WTC11 (cell line): ENCODE measurements at regions not wholly inside any gene's neighbourhood (a gene's known extent, or its start where the extent isn't known, plus 50 kb on each side); places are given as distances from the start of the nearest gene placed in this dataset.

Experiments used
- ATAC-seq: fragments of 200-7000 bp; cut with Tn5 transposase; 2 replicates; pipeline ENCODE4 v1.10.0; 2021; ENCODE audit warnings: mild to moderate bottlenecking, moderate library complexity
- CTCF ChIA-PET: fragments of 300-600 bp; sonication (Branson Sonifier 250); formaldehyde crosslinking; loops from one replicate; lab custom pipeline; 2021; ENCODE audit warnings: antibody characterized with exemption; lab: Charles Lee
- POLR2A ChIA-PET: fragments of 350-600 bp; sonication (Branson Sonifier 250); formaldehyde crosslinking; loops from one replicate; lab custom pipeline; 2021; ENCODE audit warnings: antibody characterized with exemption; lab: Charles Lee
- DNase-seq: peaks from one replicate; pipeline ENCODE4 v3.0.0; 2021; ENCODE audit warnings: low spot score
- H3K27ac Mint-ChIP-seq: 2 replicates; pipeline ENCODE4 v1.8.0; 2021; ENCODE audit warnings: mixed read lengths
- H3K27me3 Mint-ChIP-seq: 2 replicates; pipeline ENCODE4 v1.8.0; 2021; ENCODE audit warnings: low read depth, mild to moderate bottlenecking, moderate library complexity, mixed read lengths
- H3K36me3 Mint-ChIP-seq: 2 replicates; pipeline ENCODE4 v1.8.0; 2021; ENCODE audit warnings: mixed read lengths
- H3K4me1 Mint-ChIP-seq: 2 replicates; pipeline ENCODE4 v1.8.0; 2022; ENCODE audit warnings: mixed read lengths
- H3K4me3 Mint-ChIP-seq: 2 replicates; pipeline ENCODE4 v1.8.0; 2021; ENCODE audit warnings: mild to moderate bottlenecking, moderate library complexity, mixed read lengths
- H3K9me3 Mint-ChIP-seq: 2 replicates; pipeline ENCODE4 v1.8.0; 2021; ENCODE audit warnings: mixed read lengths
- CREB1 ChIP-seq: sonication (generic); formaldehyde crosslinking; IDR thresholded peaks from 2 replicates; pipeline ENCODE4 v1.8.0; 2023; ENCODE audit warnings: mild to moderate bottlenecking, missing genetic modification reagents
- ETV6 ChIP-seq: sonication (generic); formaldehyde crosslinking; IDR thresholded peaks from 2 replicates; pipeline ENCODE4 v1.8.1; 2022; ENCODE audit warnings: mild to moderate bottlenecking, missing genetic modification reagents
- FOXP1 ChIP-seq: sonication (generic); formaldehyde crosslinking; IDR thresholded peaks from 2 replicates; pipeline ENCODE4 v1.8.0; 2022; ENCODE audit warnings: missing genetic modification reagents, mild to moderate bottlenecking, moderate library complexity, borderline replicate concordance
- MXD4 ChIP-seq: fragments of 250-450 bp; sonication (Bioruptor Pico); IDR thresholded peaks from 2 replicates; pipeline ENCODE4 v1.8.0; 2021; ENCODE audit warnings: mild to moderate bottlenecking, moderate library complexity, borderline replicate concordance
- TEAD1 ChIP-seq: sonication (generic); formaldehyde crosslinking; IDR thresholded peaks from 2 replicates; pipeline ENCODE4 v1.8.0; 2022; ENCODE audit warnings: mild to moderate bottlenecking, missing genetic modification reagents
- ZNF317 ChIP-seq: sonication (generic); formaldehyde crosslinking; IDR thresholded peaks from 2 replicates; pipeline ENCODE4 v1.8.1; 2023; ENCODE audit warnings: low read depth, mild to moderate bottlenecking, moderate library complexity, missing genetic modification reagents, borderline replicate concordance
- ZNF396 ChIP-seq: fragments of 250-450 bp; sonication (Bioruptor Pico); IDR thresholded peaks from 2 replicates; pipeline ENCODE4 v1.8.0; 2021; ENCODE audit warnings: mild to moderate bottlenecking, moderate library complexity, borderline replicate concordance
- ZNF671 ChIP-seq: fragments of 250-450 bp; sonication (Bioruptor Pico); IDR thresholded peaks from 2 replicates; pipeline ENCODE4 v1.8.0; 2021; ENCODE audit warnings: mild to moderate bottlenecking
- TF ChIP-seq, protein P1 (sequence below): sonication (generic); formaldehyde crosslinking; IDR thresholded peaks from 2 replicates; pipeline ENCODE4 v1.8.1; 2023; ENCODE audit warnings: mild to moderate bottlenecking, missing genetic modification reagents
- TF ChIP-seq, protein P2 (sequence below): sonication (generic); formaldehyde crosslinking; IDR thresholded peaks from 2 replicates; pipeline ENCODE4 v1.8.1; 2023; ENCODE audit warnings: mild to moderate bottlenecking, missing genetic modification reagents
- TF ChIP-seq, protein P3 (sequence below): sonication (generic); formaldehyde crosslinking; IDR thresholded peaks from 2 replicates; pipeline ENCODE4 v1.8.1; 2023; ENCODE audit warnings: mild to moderate bottlenecking, missing genetic modification reagents, borderline replicate concordance
- TF ChIP-seq, protein P4 (sequence below): fragments of 250-450 bp; sonication (Bioruptor Pico); IDR thresholded peaks from 2 replicates; pipeline ENCODE4 v1.9.0; 2021; ENCODE audit warnings: mild to moderate bottlenecking
- TF ChIP-seq, protein P5 (sequence below): fragments of 250-450 bp; sonication (Bioruptor Pico); IDR thresholded peaks from 2 replicates; pipeline ENCODE4 v1.9.0; 2021; ENCODE audit warnings: mild to moderate bottlenecking, borderline replicate concordance

DNA sequence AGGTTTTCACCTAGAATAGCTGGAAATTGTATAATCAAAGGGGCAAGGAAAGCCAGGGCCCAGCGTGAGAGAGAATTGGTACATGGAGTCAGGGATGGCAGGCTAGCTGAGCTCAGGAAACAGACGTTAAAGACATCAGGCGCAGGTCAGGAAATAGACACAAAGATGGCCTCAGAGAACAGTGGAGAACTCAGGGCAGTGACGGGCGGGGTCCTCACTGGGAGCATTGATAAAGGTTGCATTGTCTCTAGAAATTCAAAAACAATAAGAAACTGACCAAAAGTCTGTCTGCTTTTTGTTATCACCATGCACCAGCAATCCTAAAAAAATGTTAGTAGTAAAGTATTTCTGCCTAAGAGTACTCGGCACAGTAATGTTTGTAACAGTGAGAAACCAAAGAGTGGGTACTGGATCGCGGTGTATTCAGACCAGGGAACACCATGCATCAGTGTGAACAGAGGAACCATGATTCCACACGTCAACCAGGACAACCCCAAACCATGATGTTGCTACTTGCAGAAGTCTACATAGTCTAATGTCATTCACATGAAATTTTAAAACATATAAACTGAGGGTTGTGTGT is 81.9 kb upstream of the AUTS2 start (continued):
- TF ChIP-seq, protein P1, sequence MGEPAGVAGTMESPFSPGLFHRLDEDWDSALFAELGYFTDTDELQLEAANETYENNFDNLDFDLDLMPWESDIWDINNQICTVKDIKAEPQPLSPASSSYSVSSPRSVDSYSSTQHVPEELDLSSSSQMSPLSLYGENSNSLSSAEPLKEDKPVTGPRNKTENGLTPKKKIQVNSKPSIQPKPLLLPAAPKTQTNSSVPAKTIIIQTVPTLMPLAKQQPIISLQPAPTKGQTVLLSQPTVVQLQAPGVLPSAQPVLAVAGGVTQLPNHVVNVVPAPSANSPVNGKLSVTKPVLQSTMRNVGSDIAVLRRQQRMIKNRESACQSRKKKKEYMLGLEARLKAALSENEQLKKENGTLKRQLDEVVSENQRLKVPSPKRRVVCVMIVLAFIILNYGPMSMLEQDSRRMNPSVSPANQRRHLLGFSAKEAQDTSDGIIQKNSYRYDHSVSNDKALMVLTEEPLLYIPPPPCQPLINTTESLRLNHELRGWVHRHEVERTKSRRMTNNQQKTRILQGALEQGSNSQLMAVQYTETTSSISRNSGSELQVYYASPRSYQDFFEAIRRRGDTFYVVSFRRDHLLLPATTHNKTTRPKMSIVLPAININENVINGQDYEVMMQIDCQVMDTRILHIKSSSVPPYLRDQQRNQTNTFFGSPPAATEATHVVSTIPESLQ (CRISPR knock-in tag) = no peak
- no peak for TF ChIP-seq CREB1 (CRISPR knock-in tag)
- TF ChIP-seq, all 79 proteins: peak for 0

DNA sequence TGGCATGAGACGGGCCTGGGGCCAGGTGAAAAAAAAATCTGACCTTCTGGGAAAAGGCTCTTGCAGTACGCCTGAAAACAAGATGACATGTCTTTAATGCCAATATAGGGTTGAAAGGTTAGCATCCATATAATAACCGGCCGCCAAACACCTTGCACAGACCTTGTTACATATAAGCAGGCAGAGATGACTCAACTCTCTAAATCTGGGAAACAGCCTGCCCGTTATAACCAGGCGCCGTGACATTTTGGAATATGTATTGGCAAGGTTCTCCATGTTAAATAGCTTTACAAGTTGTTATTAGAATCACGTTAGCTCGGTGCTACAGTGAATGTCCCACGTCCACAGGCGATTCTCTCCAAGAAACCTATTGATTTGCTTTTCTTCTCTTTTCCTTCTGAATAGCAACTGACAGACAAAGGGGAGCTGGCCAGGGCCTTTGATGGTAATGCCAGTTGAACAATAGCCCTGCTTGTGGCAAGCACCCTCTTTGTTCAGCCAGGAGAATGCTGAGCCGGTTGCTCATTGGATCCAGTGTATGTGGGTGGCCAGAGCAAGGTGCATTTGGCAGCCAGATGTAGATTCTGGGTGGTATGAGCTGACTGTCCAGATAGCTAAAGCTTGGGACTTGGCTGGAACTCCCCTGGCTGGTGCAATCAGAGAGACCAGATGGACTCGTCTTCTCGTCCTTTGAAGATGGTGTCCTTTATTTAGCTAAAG is 80.1 kb upstream of the AUTS2 start:
- ATAC-seq (peak; percentile 97), DNase-seq (peak; percentile 57)
- TF ChIP-seq ETV6 (CRISPR knock-in tag) (0 out of 2 replicates have a peak, but pooled peaks have one; percentile 35), ZNF317 (CRISPR knock-in tag) (no peak), TEAD1 (CRISPR knock-in tag) (peak; percentile 72; the same call in 1 of the 2 replicates)
- no peaks in the 10 kb centered on the region; the same call in none of the 2 replicates for H3K27me3 Mint-ChIP-seq
- H3K4me1 Mint-ChIP-seq = peaks cover 23% of the 10 kb centered on the region
- no peaks in the 10 kb centered on the region for H3K36me3 Mint-ChIP-seq
- CTCF ChIA-PET = interaction anchor here (0.6 to 0.9 kb wide), 2 partner anchors 12 to 1180 kb away, joined by 3 to 4 read pairs; no protein-coding TSS in a partner anchor
- peak overlapping the region; percentile 4; the same call in 1 of the 2 replicates for H3K4me3 Mint-ChIP-seq
- POLR2A ChIA-PET = interaction anchor here (0.8 kb wide), 1 partner anchor 93 kb away, joined by 4 read pairs; no protein-coding TSS in a partner anchor
- peak overlapping the region; percentile 50; the same call in 1 of the 2 replicates for H3K27ac Mint-ChIP-seq
- H3K9me3 Mint-ChIP-seq = no peaks in the 10 kb centered on the region

DNA sequence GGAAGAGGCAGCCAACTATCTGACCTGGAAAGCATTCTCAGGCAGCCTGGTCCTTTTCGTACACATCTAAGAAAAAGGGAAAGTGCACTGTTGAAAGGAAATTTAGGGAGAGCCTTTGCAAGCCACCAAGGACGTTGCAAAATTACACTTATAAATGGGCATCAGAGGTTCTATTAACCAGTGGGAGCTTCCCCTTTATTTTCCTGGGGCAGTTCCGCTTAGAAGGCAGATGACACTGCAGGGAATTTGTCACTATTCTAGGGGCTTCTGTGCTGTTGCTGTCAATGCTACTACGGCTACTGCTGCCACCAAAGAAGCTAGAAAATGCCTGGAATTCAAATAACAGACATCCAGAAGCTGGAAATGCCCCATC is 79.6 kb upstream of the AUTS2 start:
- CTCF ChIA-PET = interaction anchor here (0.5 to 0.9 kb wide), 3 partner anchors 13 to 1179 kb away, joined by 3 to 4 read pairs (median 3); no protein-coding TSS in a partner anchor
- H3K27ac Mint-ChIP-seq = peak overlapping the region; percentile 50; the same call in 1 of the 2 replicates

DNA sequence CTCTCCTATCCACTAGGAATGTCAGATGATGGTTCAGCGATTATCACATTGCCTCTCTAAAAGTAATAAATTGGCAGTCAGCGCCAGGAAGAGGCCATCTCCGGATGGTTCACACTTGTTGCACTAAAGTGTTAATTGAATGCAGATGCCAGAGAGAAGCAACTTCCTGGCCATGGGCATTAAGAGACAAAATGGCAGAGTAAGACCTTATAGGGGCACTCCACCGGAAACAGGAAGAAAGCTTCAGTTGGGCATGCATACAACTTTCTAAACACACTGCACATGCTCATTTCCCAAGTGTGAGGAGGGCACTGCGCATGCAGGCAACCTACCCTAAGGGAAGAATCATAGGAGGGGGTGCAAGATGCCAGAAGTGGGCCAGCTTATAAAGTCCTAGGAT is 71.7 kb upstream of the AUTS2 start:
- peaks cover 15% of the 10 kb centered on the region for H3K27me3 Mint-ChIP-seq
- DNase-seq = no peak
- ATAC-seq = no peak
- H3K4me3 Mint-ChIP-seq = no peak overlapping the region
- H3K4me1 Mint-ChIP-seq = 0 out of 2 replicates have a peak, but pooled peaks cover 4% of the 10 kb centered on the region
- no peak overlapping the region for H3K27ac Mint-ChIP-seq
- ChIA-PET CTCF (no interaction called here), POLR2A (no interaction called here)
- H3K36me3 Mint-ChIP-seq = no peaks in the 10 kb centered on the region
- H3K9me3 Mint-ChIP-seq = peaks cover 5% of the 10 kb centered on the region
- TF ChIP-seq, protein P2, sequence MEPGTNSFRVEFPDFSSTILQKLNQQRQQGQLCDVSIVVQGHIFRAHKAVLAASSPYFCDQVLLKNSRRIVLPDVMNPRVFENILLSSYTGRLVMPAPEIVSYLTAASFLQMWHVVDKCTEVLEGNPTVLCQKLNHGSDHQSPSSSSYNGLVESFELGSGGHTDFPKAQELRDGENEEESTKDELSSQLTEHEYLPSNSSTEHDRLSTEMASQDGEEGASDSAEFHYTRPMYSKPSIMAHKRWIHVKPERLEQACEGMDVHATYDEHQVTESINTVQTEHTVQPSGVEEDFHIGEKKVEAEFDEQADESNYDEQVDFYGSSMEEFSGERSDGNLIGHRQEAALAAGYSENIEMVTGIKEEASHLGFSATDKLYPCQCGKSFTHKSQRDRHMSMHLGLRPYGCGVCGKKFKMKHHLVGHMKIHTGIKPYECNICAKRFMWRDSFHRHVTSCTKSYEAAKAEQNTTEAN (CRISPR knock-in tag) = no peak
- TF ChIP-seq ZNF671 (CRISPR knock-in tag) = no peak
- TF ChIP-seq, protein P3, sequence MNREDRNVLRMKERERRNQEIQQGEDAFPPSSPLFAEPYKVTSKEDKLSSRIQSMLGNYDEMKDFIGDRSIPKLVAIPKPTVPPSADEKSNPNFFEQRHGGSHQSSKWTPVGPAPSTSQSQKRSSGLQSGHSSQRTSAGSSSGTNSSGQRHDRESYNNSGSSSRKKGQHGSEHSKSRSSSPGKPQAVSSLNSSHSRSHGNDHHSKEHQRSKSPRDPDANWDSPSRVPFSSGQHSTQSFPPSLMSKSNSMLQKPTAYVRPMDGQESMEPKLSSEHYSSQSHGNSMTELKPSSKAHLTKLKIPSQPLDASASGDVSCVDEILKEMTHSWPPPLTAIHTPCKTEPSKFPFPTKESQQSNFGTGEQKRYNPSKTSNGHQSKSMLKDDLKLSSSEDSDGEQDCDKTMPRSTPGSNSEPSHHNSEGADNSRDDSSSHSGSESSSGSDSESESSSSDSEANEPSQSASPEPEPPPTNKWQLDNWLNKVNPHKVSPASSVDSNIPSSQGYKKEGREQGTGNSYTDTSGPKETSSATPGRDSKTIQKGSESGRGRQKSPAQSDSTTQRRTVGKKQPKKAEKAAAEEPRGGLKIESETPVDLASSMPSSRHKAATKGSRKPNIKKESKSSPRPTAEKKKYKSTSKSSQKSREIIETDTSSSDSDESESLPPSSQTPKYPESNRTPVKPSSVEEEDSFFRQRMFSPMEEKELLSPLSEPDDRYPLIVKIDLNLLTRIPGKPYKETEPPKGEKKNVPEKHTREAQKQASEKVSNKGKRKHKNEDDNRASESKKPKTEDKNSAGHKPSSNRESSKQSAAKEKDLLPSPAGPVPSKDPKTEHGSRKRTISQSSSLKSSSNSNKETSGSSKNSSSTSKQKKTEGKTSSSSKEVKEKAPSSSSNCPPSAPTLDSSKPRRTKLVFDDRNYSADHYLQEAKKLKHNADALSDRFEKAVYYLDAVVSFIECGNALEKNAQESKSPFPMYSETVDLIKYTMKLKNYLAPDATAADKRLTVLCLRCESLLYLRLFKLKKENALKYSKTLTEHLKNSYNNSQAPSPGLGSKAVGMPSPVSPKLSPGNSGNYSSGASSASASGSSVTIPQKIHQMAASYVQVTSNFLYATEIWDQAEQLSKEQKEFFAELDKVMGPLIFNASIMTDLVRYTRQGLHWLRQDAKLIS (CRISPR knock-in tag) = no peak
- TF ChIP-seq, protein P4, sequence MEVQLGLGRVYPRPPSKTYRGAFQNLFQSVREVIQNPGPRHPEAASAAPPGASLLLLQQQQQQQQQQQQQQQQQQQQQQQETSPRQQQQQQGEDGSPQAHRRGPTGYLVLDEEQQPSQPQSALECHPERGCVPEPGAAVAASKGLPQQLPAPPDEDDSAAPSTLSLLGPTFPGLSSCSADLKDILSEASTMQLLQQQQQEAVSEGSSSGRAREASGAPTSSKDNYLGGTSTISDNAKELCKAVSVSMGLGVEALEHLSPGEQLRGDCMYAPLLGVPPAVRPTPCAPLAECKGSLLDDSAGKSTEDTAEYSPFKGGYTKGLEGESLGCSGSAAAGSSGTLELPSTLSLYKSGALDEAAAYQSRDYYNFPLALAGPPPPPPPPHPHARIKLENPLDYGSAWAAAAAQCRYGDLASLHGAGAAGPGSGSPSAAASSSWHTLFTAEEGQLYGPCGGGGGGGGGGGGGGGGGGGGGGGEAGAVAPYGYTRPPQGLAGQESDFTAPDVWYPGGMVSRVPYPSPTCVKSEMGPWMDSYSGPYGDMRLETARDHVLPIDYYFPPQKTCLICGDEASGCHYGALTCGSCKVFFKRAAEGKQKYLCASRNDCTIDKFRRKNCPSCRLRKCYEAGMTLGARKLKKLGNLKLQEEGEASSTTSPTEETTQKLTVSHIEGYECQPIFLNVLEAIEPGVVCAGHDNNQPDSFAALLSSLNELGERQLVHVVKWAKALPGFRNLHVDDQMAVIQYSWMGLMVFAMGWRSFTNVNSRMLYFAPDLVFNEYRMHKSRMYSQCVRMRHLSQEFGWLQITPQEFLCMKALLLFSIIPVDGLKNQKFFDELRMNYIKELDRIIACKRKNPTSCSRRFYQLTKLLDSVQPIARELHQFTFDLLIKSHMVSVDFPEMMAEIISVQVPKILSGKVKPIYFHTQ (CRISPR knock-in tag) = no peak
- TF ChIP-seq FOXP1 (CRISPR knock-in tag) = no peak
- TF ChIP-seq, protein P5, sequence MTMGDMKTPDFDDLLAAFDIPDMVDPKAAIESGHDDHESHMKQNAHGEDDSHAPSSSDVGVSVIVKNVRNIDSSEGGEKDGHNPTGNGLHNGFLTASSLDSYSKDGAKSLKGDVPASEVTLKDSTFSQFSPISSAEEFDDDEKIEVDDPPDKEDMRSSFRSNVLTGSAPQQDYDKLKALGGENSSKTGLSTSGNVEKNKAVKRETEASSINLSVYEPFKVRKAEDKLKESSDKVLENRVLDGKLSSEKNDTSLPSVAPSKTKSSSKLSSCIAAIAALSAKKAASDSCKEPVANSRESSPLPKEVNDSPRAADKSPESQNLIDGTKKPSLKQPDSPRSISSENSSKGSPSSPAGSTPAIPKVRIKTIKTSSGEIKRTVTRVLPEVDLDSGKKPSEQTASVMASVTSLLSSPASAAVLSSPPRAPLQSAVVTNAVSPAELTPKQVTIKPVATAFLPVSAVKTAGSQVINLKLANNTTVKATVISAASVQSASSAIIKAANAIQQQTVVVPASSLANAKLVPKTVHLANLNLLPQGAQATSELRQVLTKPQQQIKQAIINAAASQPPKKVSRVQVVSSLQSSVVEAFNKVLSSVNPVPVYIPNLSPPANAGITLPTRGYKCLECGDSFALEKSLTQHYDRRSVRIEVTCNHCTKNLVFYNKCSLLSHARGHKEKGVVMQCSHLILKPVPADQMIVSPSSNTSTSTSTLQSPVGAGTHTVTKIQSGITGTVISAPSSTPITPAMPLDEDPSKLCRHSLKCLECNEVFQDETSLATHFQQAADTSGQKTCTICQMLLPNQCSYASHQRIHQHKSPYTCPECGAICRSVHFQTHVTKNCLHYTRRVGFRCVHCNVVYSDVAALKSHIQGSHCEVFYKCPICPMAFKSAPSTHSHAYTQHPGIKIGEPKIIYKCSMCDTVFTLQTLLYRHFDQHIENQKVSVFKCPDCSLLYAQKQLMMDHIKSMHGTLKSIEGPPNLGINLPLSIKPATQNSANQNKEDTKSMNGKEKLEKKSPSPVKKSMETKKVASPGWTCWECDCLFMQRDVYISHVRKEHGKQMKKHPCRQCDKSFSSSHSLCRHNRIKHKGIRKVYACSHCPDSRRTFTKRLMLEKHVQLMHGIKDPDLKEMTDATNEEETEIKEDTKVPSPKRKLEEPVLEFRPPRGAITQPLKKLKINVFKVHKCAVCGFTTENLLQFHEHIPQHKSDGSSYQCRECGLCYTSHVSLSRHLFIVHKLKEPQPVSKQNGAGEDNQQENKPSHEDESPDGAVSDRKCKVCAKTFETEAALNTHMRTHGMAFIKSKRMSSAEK (CRISPR knock-in tag) = no peak

More for the DNA sequence above, 79.6 kb upstream of the AUTS2 start:
- peaks cover 23% of the 10 kb centered on the region for H3K4me1 Mint-ChIP-seq
- ATAC-seq (peak; percentile 11; the same call in 1 of the 2 replicates), DNase-seq (no peak)
- no peaks in the 10 kb centered on the region; the same call in none of the 2 replicates for H3K27me3 Mint-ChIP-seq
- H3K9me3 Mint-ChIP-seq = no peaks in the 10 kb centered on the region
- no peaks in the 10 kb centered on the region for H3K36me3 Mint-ChIP-seq
- POLR2A ChIA-PET = interaction anchor here (0.8 kb wide), 1 partner anchor 94 kb away, joined by 4 read pairs; no protein-coding TSS in a partner anchor
- TF ChIP-seq MXD4 (CRISPR knock-in tag) (no peak), ZNF396 (no peak)
- peak overlapping the region; percentile 4; the same call in 1 of the 2 replicates for H3K4me3 Mint-ChIP-seq
